Endothelial cell of umbilical vein (primary cell): ENCODE measurements at regions not wholly inside any gene's neighbourhood (a gene's known extent, or its start where the extent isn't known, plus 50 kb on each side); places are given as distances from the start of the nearest gene placed in this dataset.

Experiments
- BruUV-seq: library from RNA; stranded (reverse); fragments of 400-500 nt; replicated peaks from 2 replicates; lab custom pipeline; 2021; lab: Mats Ljungman, UMichigan
- CTCF ChIA-PET: fragments of 300-600, 350-600 bp; sonication (Branson Sonifier 250); formaldehyde crosslinking; loops from one replicate; lab custom pipeline; 2021; ENCODE audit warnings: antibody characterized with exemption, inconsistent platforms; lab: Charles Lee
- POLR2A ChIA-PET: fragments of 300-600, 350-600 bp; sonication (Branson Sonifier 250); formaldehyde crosslinking; loops from one replicate; lab custom pipeline; 2021; ENCODE audit warnings: antibody characterized with exemption, inconsistent platforms; lab: Charles Lee
- DNase-seq: peaks from one replicate; pipeline ENCODE4 v3.0.0-alpha.2; 2011; ENCODE audit warnings: low read depth, low spot score
- FAIRE-seq: peaks from 2 replicates; lab custom pipeline; 2011; peaks lifted over from hg19 to GRCh38; lab: Jason Lieb, UNC
- H2AFZ ChIP-seq: 2 replicates; pipeline ENCODE4 v1.6.0; 2012; ENCODE audit warnings: low read depth, low read length, control low read depth, inconsistent platforms
- H3K27ac ChIP-seq: 2 replicates; pipeline ENCODE4 v1.5.1; 2011; ENCODE audit warnings: low read depth, mild to moderate bottlenecking, control low read depth, low read length, moderate library complexity; ENCODE audit not compliant: insufficient read depth
- H3K27me3 ChIP-seq, 2 experiments: 2 replicates each; pipeline versions ENCODE4 v1.6.0 to v1.6.1; 2011; ENCODE audit warnings: low read length in 2 of 2, mixed read lengths in 1 of 2; ENCODE audit not compliant: control insufficient read depth in 2 of 2, insufficient read depth in 2 of 2
- H3K36me3 ChIP-seq, 2 experiments: 2 replicates in 1 of 2; 3 replicates in 1 of 2; pipeline ENCODE4 v1.5.1; 2011; ENCODE audit warnings: low read length in 2 of 2, mild to moderate bottlenecking in 1 of 2, moderate library complexity in 1 of 2; ENCODE audit not compliant: control insufficient read depth in 2 of 2, insufficient read depth in 2 of 2; ENCODE audit errors: extremely low read depth in 1 of 2
- H3K4me1 ChIP-seq: 3 replicates; pipeline ENCODE4 v1.5.1; 2011; ENCODE audit warnings: mild to moderate bottlenecking, low read length; ENCODE audit not compliant: control insufficient read depth, insufficient read depth; ENCODE audit errors: extremely low read depth
- H3K4me2 ChIP-seq: 2 replicates; pipeline ENCODE4 v1.6.1; 2011; ENCODE audit warnings: low read length, control low read depth, mixed read lengths; ENCODE audit not compliant: insufficient read depth
- H3K4me3 ChIP-seq, 3 experiments: fragments of 200-600 bp in 1 of 3; sonication (generic), shearing (Covaris generic) in 1 of 3; replicated peaks in 1 of 3; 2 replicates each; pipeline ENCODE4 v1.5.1; 2011 to 2016; ENCODE audit warnings: control low read depth in 3 of 3, low read length in 3 of 3, mild to moderate bottlenecking in 2 of 3, inconsistent platforms in 1 of 3, low read depth in 1 of 3, moderate library complexity in 1 of 3; ENCODE audit not compliant: insufficient read depth in 1 of 3
- H3K79me2 ChIP-seq: 2 replicates; pipeline ENCODE4 v1.6.0; 2012; ENCODE audit warnings: low read length, inconsistent platforms; ENCODE audit not compliant: control insufficient read depth, insufficient read depth
- H3K9ac ChIP-seq: replicated peaks from 2 replicates; pipeline ENCODE3; 2011; ENCODE audit warnings: low read length, control low read depth; ENCODE audit not compliant: insufficient read depth; ENCODE audit errors: extremely low read depth
- H3K9me1 ChIP-seq: replicated peaks from 3 replicates; pipeline ENCODE4 v1.6.0; 2011; ENCODE audit warnings: mild to moderate bottlenecking, low read length; ENCODE audit not compliant: control insufficient read depth, insufficient read depth; ENCODE audit errors: extremely low read depth
- H3K9me3 ChIP-seq: replicated peaks from 2 replicates; pipeline ENCODE4 v1.5.1; 2012; ENCODE audit warnings: low read length, inconsistent platforms; ENCODE audit not compliant: control insufficient read depth, insufficient read depth
- H4K20me1 ChIP-seq: replicated peaks from 2 replicates; pipeline ENCODE3; 2011; ENCODE audit warnings: mild to moderate bottlenecking, low read length; ENCODE audit not compliant: control insufficient read depth, insufficient read depth; ENCODE audit errors: extremely low read depth
- CTCF ChIP-seq, 2 donors: IDR thresholded peaks; 1 replicate in 1 of 2; 2 replicates in 1 of 2; pipeline ENCODE4 v1.5.1; 2011; ENCODE audit warnings: low read length in 2 of 2, mild to moderate bottlenecking in 2 of 2, moderate library complexity in 2 of 2, control low read depth in 1 of 2, inconsistent platforms in 1 of 2, low read depth in 1 of 2; ENCODE audit not compliant: insufficient read depth in 1 of 2; ENCODE audit errors: extremely low read depth in 1 of 2
- EZH2 ChIP-seq: IDR thresholded peaks from 2 replicates; pipeline ENCODE4 v1.6.1; 2012; ENCODE audit warnings: borderline replicate concordance, low read depth, mild to moderate bottlenecking, moderate library complexity, low read length, inconsistent platforms; ENCODE audit not compliant: severe bottlenecking
- FOS ChIP-seq: IDR thresholded peaks from 2 replicates; pipeline ENCODE4 v1.6.1; 2011; ENCODE audit warnings: mild to moderate bottlenecking, low read length, moderate library complexity, borderline replicate concordance; ENCODE audit not compliant: insufficient read depth
- GATA2 ChIP-seq: IDR thresholded peaks from 2 replicates; pipeline ENCODE4 v1.7.0; 2011; ENCODE audit warnings: low read depth, mild to moderate bottlenecking, moderate library complexity, mixed read lengths, low read length; ENCODE audit not compliant: insufficient read length, insufficient read depth
- MAX ChIP-seq: IDR thresholded peaks from 2 replicates; pipeline ENCODE4 v1.6.1; 2011; ENCODE audit not compliant: insufficient read depth, insufficient read length
- POLR2A ChIP-seq: IDR thresholded peaks from 2 replicates; pipeline ENCODE4 v1.6.1; 2012; ENCODE audit warnings: low read depth, mild to moderate bottlenecking, control low read depth, low read length
- POLR2AphosphoS5 ChIP-seq: IDR thresholded peaks from 2 replicates; pipeline ENCODE4 v1.6.1; 2012; ENCODE audit warnings: low read depth, mild to moderate bottlenecking, control low read depth, low read length, moderate library complexity; ENCODE audit not compliant: insufficient read depth
- dilution Hi-C: fragments of 300-500 bp; cut with MboI; formaldehyde crosslinking; loops from one replicate; pipeline ENCODE4 v1.15.0; 2019; ENCODE audit warnings: low sequenced_read_pairs; ENCODE audit not compliant: extremely low pct_ligation_motif_present
- intact Hi-C: fragments of 100-400 bp; cut with micrococcal nuclease; formaldehyde crosslinking; loops from one replicate; pipeline ENCODE4 v1.10.0; 2022

- no peaks in the 10 kb centered on the region for H3K36me3 ChIP-seq
- peak; percentile 30 for DNase-seq
- intact Hi-C loops = loop anchor here (1.0 kb wide), 1 partner anchor 14 kb away; no protein-coding TSS in a partner anchor
- peak overlapping the region; percentile 10 for H3K27ac ChIP-seq
- H3K9me1 ChIP-seq = no peaks in the 10 kb centered on the region
- H2AFZ ChIP-seq = no peak overlapping the region
- H3K9ac ChIP-seq = no peak overlapping the region
- H3K27me3 ChIP-seq = no peaks in the 10 kb centered on the region
- no TSS peak for BruUV-seq
- no peak overlapping the region for H3K4me3 ChIP-seq
- H3K79me2 ChIP-seq = no peaks in the 10 kb centered on the region
- peak; percentile 66 for TF ChIP-seq FOS
- TF ChIP-seq POLR2A = no peak
- no peak for TF ChIP-seq EZH2
- TF ChIP-seq POLR2AphosphoS5 = no peak
- FAIRE-seq = no peak
- dilution Hi-C loops = no loop called here
- H3K9me3 ChIP-seq = no peaks in the 10 kb centered on the region
- ChIA-PET CTCF (no interaction called here), POLR2A (no interaction called here)
- no peaks in the 10 kb centered on the region for H4K20me1 ChIP-seq
- peaks cover 26% of the 10 kb centered on the region for H3K4me1 ChIP-seq
- peak overlapping the region; percentile 18 for H3K4me2 ChIP-seq
Measured at GRCh38 chr2:8154936-8155335, 526.9 kb upstream of the ID2 start.

- no peak overlapping the region for H3K27ac ChIP-seq
- H3K36me3 ChIP-seq = no peaks in the 10 kb centered on the region
- POLR2A ChIA-PET = no interaction called here
- intact Hi-C loops = no loop called here
- no peak overlapping the region for H3K4me3 ChIP-seq
- H3K27me3 ChIP-seq = no peaks in the 10 kb centered on the region
- FAIRE-seq (no peak), DNase-seq (no peak)
- no peaks in the 10 kb centered on the region for H3K9me1 ChIP-seq
- H3K9ac ChIP-seq = no peak overlapping the region
- TF ChIP-seq CTCF (IDR thresholded peaks at IDR 0.05; ENCODE audit: extremely low read depth in 1 of 2, insufficient read depth in 1 of 2, low read depth in 1 of 2, low read length in 2 of 2) (no peak), EZH2 (no peak), GATA2 (no peak), POLR2A (no peak), MAX (no peak)
- H3K79me2 ChIP-seq = no peaks in the 10 kb centered on the region
- dilution Hi-C loops = no loop called here
- no TSS peak for BruUV-seq
- no peaks in the 10 kb centered on the region for H3K9me3 ChIP-seq
- H3K4me1 ChIP-seq = peaks cover 9% of the 10 kb centered on the region
- no peaks in the 10 kb centered on the region for H4K20me1 ChIP-seq
- CTCF ChIA-PET = interaction anchor here (1.3 kb wide), 1 partner anchor 16 kb away, joined by 3 read pairs; no protein-coding TSS in a partner anchor
- H2AFZ ChIP-seq = no peak overlapping the region
- no peak overlapping the region for H3K4me2 ChIP-seq
Measured at GRCh38 chr2:8157621-8158430, 524.0 kb upstream of the ID2 start.
